ENCODE measurements at regions not wholly inside any gene's neighbourhood (a gene's known extent, or its start where the extent isn't known, plus 50 kb on each side); places are given as distances from the start of the nearest gene placed in this dataset.

- Histone ChIP-seq H3K79me2 (ENCODE audit: insufficient read depth, low read length) (no peaks in the 10 kb centered on the region), H2BK5ac (ENCODE audit: insufficient read length, low read length) (no peak overlapping the region), H3K4me2 (ENCODE audit: insufficient read depth, insufficient read length, low read length) (no peak overlapping the region), H3K56ac (ENCODE audit: insufficient read length, low read depth, low read length) (no peak overlapping the region), H3K4me1 (ENCODE audit: insufficient read depth, low read length) (no peaks in the 10 kb centered on the region), H4K5ac (ENCODE audit: insufficient read length, low read depth, low read length) (no peak overlapping the region), H3K9ac (ENCODE audit: extremely low read depth, insufficient read length, low read length) (no peak overlapping the region), H3K18ac (ENCODE audit: insufficient read length, low read depth, low read length) (no peak overlapping the region), H4K8ac (replicated peaks; ENCODE audit: insufficient read length, low read depth, low read length) (no peak overlapping the region), H3K9me3 (ENCODE audit: control insufficient read depth, low read depth, low read length) (no peaks in the 10 kb centered on the region), H2BK20ac (ENCODE audit: low read depth, low read length, poor library complexity, severe bottlenecking) (no peak overlapping the region), H3K14ac (ENCODE audit: insufficient read depth, low read length) (no peak overlapping the region), H2AFZ (ENCODE audit: low read length) (no peak overlapping the region), H4K20me1 (ENCODE audit: control insufficient read depth, insufficient read depth, insufficient read length) (no peaks in the 10 kb centered on the region), H2BK15ac (ENCODE audit: low read depth, low read length) (no peak overlapping the region), H3K23me2 (ENCODE audit: insufficient read length, low read depth, low read length, poor library complexity, severe bottlenecking) (no peaks in the 10 kb centered on the region), H3K27ac (ENCODE audit: insufficient read length, low read depth, low read length) (no peak overlapping the region), H3K23ac (ENCODE audit: insufficient read length, low read depth, low read length) (no peak overlapping the region), H4K91ac (ENCODE audit: insufficient read length, low read depth, low read length) (no peak overlapping the region), H3K27me3 (ENCODE audit: insufficient read depth, low read length) (no peaks in the 10 kb centered on the region), H3T11ph (ENCODE audit: low read length) (no peak overlapping the region), H2BK120ac (ENCODE audit: low read depth, low read length, poor library complexity, severe bottlenecking) (no peak overlapping the region), H2AK5ac (ENCODE audit: insufficient read length, low read length) (no peak overlapping the region), H3K79me1 (ENCODE audit: insufficient read depth, low read depth, low read length, poor library complexity, severe bottlenecking) (no peaks in the 10 kb centered on the region), H3K4ac (ENCODE audit: low read depth, low read length) (no peak overlapping the region), H2BK12ac (ENCODE audit: insufficient read length, low read depth, low read length) (no peak overlapping the region)
- Mint-ChIP-seq H3K9me3 (no peaks in the 10 kb centered on the region), H3K4me3 (no peak overlapping the region), H3K27ac (no peak overlapping the region), H3K4me1 (peaks cover 20 to 28% of the 10 kb centered on the region in 2 experiments), H3K27me3 (ENCODE audit: low read depth) (peaks cover 3% of the 10 kb centered on the region; the same call in 1 of the 2 replicates), H3K36me3 (ENCODE audit: insufficient read depth in 1 of 3, low read depth in 3 of 3) (peaks cover 0 to 1% (median 0%) of the 10 kb centered on the region in 3 experiments; a peak in 1 of 7 replicates)
- WGBS (ENCODE audit: extremely low coverage, insufficient read length, low lambda C conversion rate): no CpG with 5 or more reads among the region's 3 CpGs
- TF ChIP-seq CTCF (conservative IDR thresholded peaks at IDR 0.05): no peak
- no peak for DNase-seq
These were observed 143.8 kb upstream of the FAM83B start for GRCh38 chr6:54702772-54703171.

All from H9 (cell line).